GM18505 (cell line): ENCODE measurements at regions not wholly inside any gene's neighbourhood (a gene's known extent, or its start where the extent isn't known, plus 50 kb on each side); places are given as distances from the start of the nearest gene placed in this dataset.

ENCODE experiments used
- ATAC-seq: cut with Tn5 transposase; IDR thresholded peaks from one replicate; pipeline ENCODE4 v1.9.1; 2021; ENCODE audit not compliant: unreplicated experiment
- POLR2A ChIP-seq: IDR thresholded peaks from 4 replicates; pipeline ENCODE4 v1.6.1; 2011; ENCODE audit warnings: borderline replicate concordance; ENCODE audit not compliant: insufficient read depth, insufficient read length; ENCODE audit errors: extremely low read depth

DNA sequence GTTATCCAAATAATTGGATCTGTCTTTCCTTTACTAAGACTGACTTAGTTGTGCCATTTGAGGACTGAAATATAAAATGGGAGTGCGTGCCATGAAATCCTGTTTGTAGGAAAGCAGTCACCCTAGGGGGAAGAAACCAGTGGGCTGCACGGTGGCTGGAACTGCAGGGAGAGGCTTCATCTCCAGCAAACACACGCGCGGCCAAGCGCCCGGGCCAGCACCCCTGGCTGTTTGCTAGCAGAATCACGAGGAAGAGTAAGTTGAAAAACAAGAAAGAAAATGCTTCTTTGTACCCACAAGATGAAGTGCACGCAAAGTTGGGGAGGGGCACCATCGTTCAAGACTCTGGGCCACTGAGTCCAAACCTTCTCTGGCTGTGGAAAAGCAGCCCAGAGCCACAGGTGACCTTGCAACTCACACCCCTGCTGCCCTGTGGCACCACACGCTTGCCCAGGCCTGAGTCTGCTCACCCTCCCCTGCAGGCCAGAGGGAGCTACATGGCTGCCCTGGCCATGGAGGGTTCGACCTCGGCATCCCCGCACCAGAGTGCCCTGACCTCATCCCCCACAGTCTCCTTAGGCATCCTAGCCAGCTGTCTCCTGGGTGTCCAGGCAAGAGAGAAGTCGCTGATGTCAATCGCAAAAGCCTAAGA, 55.2 kb downstream of the IRX2 start:
- no peak for ATAC-seq
- no peak for TF ChIP-seq POLR2A

DNA sequence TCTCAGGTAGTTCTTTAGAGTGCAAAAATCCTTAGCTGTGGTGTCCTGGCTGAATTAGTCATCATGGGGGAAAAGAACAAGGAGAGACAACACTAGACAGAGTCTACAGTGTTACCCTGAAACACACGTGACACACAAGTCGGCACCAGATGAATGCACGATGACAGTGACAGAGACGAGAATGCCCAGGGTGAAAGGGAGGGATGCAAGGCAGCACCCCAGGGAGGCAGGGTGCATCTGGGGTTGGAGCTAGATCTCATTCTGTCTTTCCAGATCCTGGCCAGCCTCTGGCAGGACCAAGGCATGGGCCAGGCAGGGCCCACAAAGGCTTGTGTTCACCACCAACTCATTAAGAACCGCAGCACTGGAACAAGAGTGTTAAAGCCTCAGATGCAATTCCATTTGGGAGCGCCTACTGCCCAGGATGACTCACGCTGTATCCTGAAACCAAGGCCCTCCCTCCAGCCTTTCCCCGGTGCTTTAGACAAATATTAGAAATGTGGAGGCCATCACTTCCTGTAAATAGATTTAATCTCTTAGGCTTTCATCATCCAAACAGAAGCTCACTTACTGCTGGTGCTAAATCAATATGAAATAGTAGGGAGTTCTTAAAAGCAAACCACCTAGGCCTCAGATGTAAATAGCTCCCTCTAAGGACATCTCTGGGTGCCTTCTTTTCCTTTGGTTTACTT, 56.1 kb downstream of the IRX2 start:
- no peak for ATAC-seq
- TF ChIP-seq POLR2A = no peak

DNA sequence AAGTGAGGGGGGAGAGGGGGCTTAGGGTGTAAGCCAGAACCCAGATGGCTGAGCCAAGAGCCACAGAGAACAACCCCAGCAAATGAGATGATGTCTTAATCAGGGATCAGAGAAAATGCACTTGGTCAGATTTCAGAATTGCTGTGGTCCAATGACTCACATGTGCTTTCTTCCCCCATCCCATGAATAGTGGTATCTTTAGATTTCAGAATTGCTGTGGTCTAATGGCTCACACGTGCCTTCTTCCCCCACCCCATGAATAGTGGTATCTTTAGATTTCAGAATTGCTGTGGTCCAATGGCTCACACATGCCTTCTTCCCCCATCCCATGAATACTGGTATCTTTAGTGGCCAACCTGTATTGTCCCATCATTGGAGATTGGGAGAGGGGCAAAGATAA, 59.9 kb downstream of the IRX2 start:
- TF ChIP-seq POLR2A = no peak
- no peak for ATAC-seq

DNA sequence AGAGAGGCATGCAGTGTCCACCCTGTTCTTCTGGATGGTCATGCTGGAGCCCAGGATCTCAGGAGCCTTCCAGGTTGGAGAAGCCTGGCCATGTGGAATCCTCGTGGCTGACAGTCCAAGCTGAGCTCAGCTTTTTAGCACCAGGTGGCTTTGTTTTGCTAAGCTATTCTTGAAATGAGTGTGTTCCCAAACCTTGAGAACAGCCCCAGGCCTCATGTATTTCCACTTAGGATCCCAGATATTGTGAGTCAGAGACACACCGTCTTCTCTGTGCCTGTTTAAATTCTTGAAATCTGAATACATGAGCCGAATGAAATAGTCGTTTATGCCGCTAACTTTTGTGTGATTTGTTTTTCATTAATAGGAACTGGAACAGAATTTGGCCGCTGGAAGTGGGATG, 61.2 kb downstream of the IRX2 start:
- ATAC-seq = no peak
- no peak for TF ChIP-seq POLR2A

DNA sequence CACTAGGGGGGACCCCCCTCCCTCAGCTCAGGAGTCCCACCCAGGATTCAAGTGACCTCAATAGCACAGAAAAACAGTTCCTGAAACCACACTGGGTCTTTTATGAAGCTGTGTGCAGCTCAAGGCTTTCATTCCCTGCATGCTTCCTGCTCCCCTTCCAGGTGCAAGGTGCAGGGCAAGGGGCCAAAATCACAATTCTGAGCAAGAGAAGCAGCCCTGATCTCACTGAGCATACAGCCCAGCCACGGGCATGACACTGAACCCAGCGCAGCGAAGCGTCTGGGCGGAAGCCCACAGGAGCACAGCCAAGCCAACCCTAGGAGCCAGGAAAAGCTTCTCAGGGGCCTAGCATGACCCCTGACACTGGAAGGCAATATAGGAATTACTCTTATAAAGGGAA, 62.9 kb downstream of the IRX2 start:
- ATAC-seq = no peak

DNA sequence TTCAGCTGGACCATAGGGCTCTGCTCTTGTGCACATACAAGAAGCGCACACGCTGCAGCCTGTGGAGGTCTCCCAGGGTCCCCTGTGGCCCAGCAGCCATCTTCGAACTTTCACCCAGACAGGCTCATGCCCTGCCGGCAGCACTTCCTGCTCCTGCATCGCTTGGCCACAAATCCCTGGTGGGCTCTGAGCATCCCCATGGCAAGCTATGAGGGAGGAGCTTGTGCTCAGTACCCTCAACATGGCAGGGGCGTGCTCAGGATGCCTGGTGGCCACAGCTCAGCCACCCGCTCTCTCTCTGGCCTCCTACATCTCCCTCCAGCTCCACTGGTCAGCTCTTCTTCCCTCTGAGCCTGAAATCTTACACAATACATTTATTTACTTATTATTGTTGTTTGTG, 63.7 kb downstream of the IRX2 start:
- no peak for ATAC-seq
- TF ChIP-seq POLR2A = no peak

More for the DNA sequence above, 62.9 kb downstream of the IRX2 start:
- no peak for TF ChIP-seq POLR2A

DNA sequence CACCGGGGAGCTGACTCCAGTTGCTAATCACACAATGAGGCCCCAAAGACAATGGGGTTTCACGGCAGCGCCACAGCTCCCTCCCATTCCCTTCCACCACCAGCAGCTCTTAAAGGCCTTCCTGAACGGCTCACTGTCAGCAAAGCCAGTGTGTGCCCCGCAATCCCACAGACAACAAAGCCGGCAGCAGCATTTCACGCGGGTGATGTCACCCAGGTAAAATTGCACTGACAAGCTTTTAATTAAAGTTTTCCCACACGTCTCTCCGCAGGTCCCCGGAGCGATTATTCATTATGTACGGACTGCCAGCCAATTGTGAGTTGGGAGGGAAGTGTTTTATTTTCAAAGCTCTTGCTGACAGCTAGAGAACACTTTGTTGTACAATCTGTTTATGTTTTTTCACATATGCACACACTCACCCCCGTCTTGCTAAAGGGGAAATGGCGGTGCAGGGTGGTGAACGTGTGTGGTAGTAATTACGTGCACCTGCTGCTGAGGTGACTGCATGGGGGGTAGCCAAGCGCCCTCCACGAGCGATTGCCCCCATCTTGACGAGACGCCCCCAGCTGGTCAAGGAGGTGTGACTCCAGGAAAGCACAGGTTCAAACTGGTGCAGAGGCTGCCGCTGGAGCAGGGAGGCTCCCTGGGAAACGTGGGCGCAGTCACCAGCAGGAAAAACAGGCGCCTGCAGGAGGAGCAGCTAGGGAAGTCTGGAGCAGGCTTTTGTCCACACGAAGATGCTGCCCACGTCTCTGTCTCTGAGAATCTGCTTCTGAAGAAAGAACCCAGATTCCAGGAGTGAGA, 65.0 kb downstream of the IRX2 start:
- TF ChIP-seq POLR2A = no peak
- ATAC-seq = no peak

DNA sequence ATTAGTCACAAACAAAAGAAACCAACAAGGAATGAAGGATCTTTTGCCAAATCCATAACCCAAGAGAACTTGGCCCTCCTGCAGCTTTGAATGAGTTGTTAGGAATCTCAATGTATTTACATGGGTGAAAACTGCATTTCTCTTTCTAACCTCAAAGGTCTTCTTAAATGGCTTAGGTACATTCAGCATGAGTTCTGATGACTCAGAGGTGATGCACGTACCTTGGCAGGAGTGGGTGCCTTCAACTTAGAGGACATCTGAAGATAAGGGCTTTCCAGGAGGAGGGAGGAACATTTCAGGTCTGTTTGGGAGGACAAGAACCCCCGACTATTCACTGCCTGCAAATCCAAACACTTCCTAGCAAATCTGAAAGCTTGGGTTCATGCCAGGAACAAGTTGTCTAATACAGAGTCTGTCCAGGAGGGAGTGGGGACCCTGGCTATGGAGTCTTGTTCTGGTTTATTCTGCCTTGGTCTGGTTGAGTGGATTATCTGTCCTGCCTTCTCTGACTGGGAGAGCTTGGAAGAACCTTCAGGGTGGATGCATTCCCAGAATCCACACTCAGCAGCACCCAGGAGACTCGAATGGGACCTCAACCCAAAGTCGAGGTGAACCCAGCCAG, 65.7 kb downstream of the IRX2 start:
- no peak for TF ChIP-seq POLR2A
- ATAC-seq = no peak

DNA sequence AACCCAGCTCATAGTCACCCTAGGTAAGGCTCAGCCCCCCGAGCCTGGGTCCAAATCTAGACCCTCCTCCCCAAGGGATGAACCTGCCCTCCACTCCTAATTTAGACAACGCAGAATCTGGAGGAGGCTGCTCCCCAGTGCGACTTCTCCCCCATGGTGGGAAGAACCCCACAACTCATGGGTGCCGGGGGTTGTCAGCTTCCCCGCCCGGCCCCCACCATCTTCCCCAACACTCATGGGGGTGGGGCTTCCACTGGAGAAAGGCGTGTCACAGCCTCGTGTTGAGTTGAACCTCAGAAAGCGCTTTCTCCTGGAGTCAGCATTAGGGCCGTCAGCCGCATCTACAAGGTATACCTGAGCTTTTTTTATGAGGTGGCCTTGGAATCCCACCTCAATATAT, 66.9 kb downstream of the IRX2 start:
- no peak for ATAC-seq
- no peak for TF ChIP-seq POLR2A

DNA sequence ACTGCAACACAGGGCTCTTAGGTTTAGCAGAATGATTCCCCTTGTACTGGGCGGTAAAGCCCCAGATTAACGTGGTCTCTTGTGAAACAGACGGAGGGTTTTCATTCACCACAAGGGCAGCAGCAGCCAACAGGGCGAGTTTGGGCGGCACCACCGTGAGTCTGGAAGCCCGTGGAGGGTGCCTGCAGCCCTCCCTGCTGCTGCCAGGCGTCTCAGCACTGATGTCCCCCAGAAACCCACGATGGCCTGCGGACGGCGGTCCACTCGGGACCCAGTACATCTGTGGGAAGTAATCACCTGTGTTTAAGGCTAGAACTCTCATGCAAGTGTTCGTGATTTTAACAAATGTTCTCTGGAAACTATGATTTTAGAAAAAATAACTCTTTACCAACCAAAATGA, 67.8 kb downstream of the IRX2 start:
- ATAC-seq = no peak
- TF ChIP-seq POLR2A = no peak

DNA sequence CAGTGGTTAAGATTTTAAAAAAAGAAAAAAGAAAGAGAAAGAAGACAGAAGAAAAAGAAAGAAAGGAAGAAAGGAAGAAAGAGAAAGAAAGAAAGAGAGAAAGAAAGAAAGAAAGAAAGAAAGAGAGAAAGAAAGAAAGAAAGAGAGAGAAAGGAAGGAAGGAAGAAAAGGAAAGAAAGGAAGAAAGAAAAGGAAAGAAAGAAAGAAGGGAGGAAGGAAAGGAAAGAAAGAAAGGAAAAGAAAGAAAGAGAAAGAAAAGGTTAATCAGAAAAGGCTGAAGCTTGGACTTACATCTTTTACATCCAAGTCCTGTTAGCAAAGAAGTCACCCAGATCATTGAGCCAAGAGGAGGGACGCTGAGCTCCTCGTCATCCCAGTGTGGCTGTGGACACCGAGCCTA, 70.0 kb downstream of the IRX2 start:
- no peak for TF ChIP-seq POLR2A
- no peak for ATAC-seq

DNA sequence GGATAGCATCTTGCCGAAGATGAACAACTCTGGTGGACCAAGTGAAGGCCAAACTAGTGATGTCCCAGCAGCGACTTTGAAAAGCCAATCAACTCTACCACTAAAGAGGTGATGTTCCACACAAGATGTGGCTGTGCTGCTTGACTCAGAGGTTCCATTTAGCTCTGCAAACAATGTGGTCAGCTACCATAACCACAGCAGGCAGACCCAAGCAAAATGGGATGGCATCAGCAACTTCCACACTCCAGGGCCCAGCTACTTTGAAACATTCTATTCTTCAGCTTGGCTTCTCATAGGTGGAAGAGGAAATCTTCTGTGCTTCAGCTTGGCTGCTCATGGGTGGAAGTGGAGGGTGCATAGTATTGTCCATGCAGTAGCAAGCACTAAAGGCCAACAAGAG, 70.5 kb downstream of the IRX2 start:
- TF ChIP-seq POLR2A = no peak
- ATAC-seq = no peak

DNA sequence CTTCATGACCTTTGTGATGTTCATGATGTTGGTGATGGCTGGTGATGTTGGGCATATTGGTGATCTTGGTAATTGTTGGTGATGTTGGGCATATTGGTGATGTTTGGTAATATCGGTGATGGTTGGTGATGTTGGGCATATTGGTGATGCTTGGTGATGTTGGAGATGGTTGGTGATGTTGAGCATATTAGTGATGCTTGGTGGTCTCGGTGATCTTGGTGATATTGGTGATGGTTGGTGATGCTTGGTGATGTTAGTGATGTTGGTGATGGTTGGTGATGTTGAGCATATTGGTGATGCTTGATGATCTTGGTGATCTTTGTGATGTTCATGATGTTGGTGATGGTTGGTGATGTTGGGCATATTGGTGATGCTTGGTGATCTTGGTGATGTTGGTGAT, 73.8 kb downstream of the IRX2 start:
- TF ChIP-seq POLR2A = no peak
- no peak for ATAC-seq

DNA sequence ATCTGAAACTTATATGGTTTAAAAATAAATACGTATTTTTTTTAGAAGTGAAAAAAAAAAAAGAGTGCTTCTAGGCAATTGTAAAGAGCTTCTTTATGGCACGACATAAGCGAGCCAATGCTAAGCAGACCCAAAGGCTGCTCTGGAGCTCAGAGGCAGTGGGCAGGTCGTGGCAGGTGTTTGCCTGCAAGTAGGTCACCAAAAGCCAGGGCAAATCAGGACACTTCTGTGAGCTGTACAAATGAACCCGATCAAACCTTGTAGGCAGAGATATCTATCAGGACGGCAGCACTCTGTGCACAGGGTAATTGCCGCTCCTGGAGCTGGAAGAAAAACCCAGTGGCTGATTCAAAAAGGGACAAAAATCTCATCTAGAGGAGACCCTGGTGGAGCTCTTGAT, 75.9 kb downstream of the IRX2 start:
- no peak for TF ChIP-seq POLR2A

DNA sequence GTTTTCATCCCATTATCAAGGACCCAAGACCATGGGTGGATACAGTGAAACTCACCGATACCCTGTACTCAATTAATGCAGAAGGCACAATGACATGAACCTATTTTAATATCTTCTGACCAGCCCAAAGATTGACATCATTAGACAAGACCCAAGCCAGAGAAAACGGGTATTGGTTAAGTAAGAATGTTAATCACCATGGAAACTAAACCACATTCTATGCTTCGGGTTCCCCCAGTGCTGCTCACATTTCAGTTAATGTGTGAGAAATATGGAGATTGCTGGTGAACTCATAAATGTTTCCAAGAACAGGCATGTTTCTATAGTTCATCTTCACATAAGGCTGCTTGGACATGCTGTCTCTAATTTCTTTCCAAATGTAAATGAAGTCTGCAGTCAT, 77.0 kb downstream of the IRX2 start:
- ATAC-seq = no peak
- no peak for TF ChIP-seq POLR2A

More for the DNA sequence above, 75.9 kb downstream of the IRX2 start:
- ATAC-seq = no peak
